Endothelial cell (in vitro differentiated cells): ENCODE measurements at regions not wholly inside any gene's neighbourhood (a gene's known extent, or its start where the extent isn't known, plus 50 kb on each side); places are given as distances from the start of the nearest gene placed in this dataset.

Experiments used
- DNase-seq: peaks from one replicate; pipeline ENCODE4 v3.0.0; 2021; ENCODE audit warnings: low spot score
- H3K27ac Mint-ChIP-seq: one replicate; pipeline ENCODE4 v1.8.0; 2021; ENCODE audit warnings: mixed read lengths, inconsistent platforms; ENCODE audit not compliant: unreplicated experiment
- H3K27me3 Mint-ChIP-seq: one replicate; pipeline ENCODE4 v1.8.0; 2021; ENCODE audit warnings: mild to moderate bottlenecking, moderate library complexity, mixed read lengths, inconsistent platforms; ENCODE audit not compliant: unreplicated experiment
- H3K36me3 Mint-ChIP-seq: one replicate; pipeline ENCODE4 v1.8.0; 2021; ENCODE audit warnings: mild to moderate bottlenecking, low read depth, mixed read lengths, inconsistent platforms; ENCODE audit not compliant: unreplicated experiment
- H3K4me1 Mint-ChIP-seq: one replicate; pipeline ENCODE4 v1.8.0; 2021; ENCODE audit warnings: mild to moderate bottlenecking, mixed read lengths, inconsistent platforms; ENCODE audit not compliant: unreplicated experiment
- H3K4me3 Mint-ChIP-seq: one replicate; pipeline ENCODE4 v1.8.0; 2021; ENCODE audit warnings: mild to moderate bottlenecking, mixed read lengths, inconsistent platforms; ENCODE audit not compliant: unreplicated experiment
- H3K9me3 Mint-ChIP-seq: one replicate; pipeline ENCODE4 v1.8.0; 2021; ENCODE audit warnings: mixed read lengths, inconsistent platforms; ENCODE audit not compliant: unreplicated experiment
- CTCF ChIP-seq: fragments of 200-600 bp; sonication (generic); IDR thresholded peaks from one replicate; pipeline ENCODE4 v1.5.0; 2021; ENCODE audit warnings: antibody characterized with exemption; ENCODE audit not compliant: unreplicated experiment

- Mint-ChIP-seq H3K9me3 (no peaks in the 10 kb centered on the region), H3K4me1 (peaks cover 4% of the 10 kb centered on the region), H3K4me3 (no peak overlapping the region), H3K27ac (no peak overlapping the region), H3K27me3 (no peaks in the 10 kb centered on the region), H3K36me3 (no peaks in the 10 kb centered on the region)
- no peak for DNase-seq
- no peak for TF ChIP-seq CTCF
These were observed 243.1 kb downstream of the MYLK4 start for GRCh38 chr6:2507521-2508037.

- Mint-ChIP-seq H3K9me3 (no peaks in the 10 kb centered on the region), H3K27ac (no peak overlapping the region), H3K36me3 (no peaks in the 10 kb centered on the region), H3K4me3 (no peak overlapping the region), H3K27me3 (no peaks in the 10 kb centered on the region), H3K4me1 (peaks cover 6% of the 10 kb centered on the region)
- DNase-seq = no peak
- TF ChIP-seq CTCF = no peak
These were observed 243.7 kb downstream of the MYLK4 start for GRCh38 chr6:2507016-2507415.

- H3K27me3 Mint-ChIP-seq = no peaks in the 10 kb centered on the region
- H3K4me1 Mint-ChIP-seq = peaks cover 2% of the 10 kb centered on the region
- DNase-seq = peak; percentile 39
- H3K27ac Mint-ChIP-seq = no peak overlapping the region
- H3K36me3 Mint-ChIP-seq = no peaks in the 10 kb centered on the region
- TF ChIP-seq CTCF = peak; percentile 73
- no peak overlapping the region for H3K4me3 Mint-ChIP-seq
- no peaks in the 10 kb centered on the region for H3K9me3 Mint-ChIP-seq
These were observed 245.1 kb downstream of the MYLK4 start for GRCh38 chr6:2505624-2506023.

GRCh38 chr6:2504495-2505064, 246.1 kb downstream of the MYLK4 start:
- Mint-ChIP-seq H3K9me3 (no peaks in the 10 kb centered on the region), H3K27ac (no peak overlapping the region), H3K4me3 (no peak overlapping the region), H3K27me3 (no peaks in the 10 kb centered on the region), H3K4me1 (peaks cover 2% of the 10 kb centered on the region), H3K36me3 (no peaks in the 10 kb centered on the region)
- TF ChIP-seq CTCF = no peak
- no peak for DNase-seq

- Mint-ChIP-seq H3K4me1 (peaks cover 2% of the 10 kb centered on the region), H3K36me3 (no peaks in the 10 kb centered on the region), H3K27ac (no peak overlapping the region), H3K9me3 (no peaks in the 10 kb centered on the region), H3K27me3 (peaks cover 1% of the 10 kb centered on the region), H3K4me3 (no peak overlapping the region)
- TF ChIP-seq CTCF = no peak
- DNase-seq = no peak
These were observed 246.8 kb downstream of the MYLK4 start for GRCh38 chr6:2503816-2504494.
